Spinal cord (tissue), 9 donors: ENCODE measurements at regions not wholly inside any gene's neighbourhood (a gene's known extent, or its start where the extent isn't known, plus 50 kb on each side); places are given as distances from the start of the nearest gene placed in this dataset.
A peak's percentile ranks its signal among the peaks of the same experiment; 100 is the strongest.

Experiments used
- DNase-seq, 6 donors: peaks; one replicate each; pipeline versions ENCODE4 v3.0.0 to v3.0.0-alpha.2; 2013 to 2015; ENCODE audit warnings: low spot score in 6 of 6, low read depth in 4 of 6
- H3K27ac ChIP-seq: one replicate; pipeline ENCODE4 v1.5.1; 2013; ENCODE audit warnings: low read depth, low read length, control low read depth
- H3K27me3 ChIP-seq: one replicate; pipeline ENCODE4 v1.6.1; 2013; ENCODE audit warnings: low read length; ENCODE audit not compliant: control insufficient read depth, insufficient read depth
- H3K36me3 ChIP-seq: one replicate; pipeline ENCODE4 v1.6.1; 2013; ENCODE audit warnings: low read length; ENCODE audit not compliant: control insufficient read depth, insufficient read depth
- H3K4me1 ChIP-seq: one replicate; pipeline ENCODE4 v1.6.1; 2013; ENCODE audit warnings: low read length; ENCODE audit not compliant: control insufficient read depth, insufficient read depth
- H3K4me3 ChIP-seq: one replicate; pipeline ENCODE4 v1.5.1; 2013; ENCODE audit warnings: low read depth, low read length, control low read depth
- H3K9me3 ChIP-seq: one replicate; pipeline ENCODE4 v1.6.1; 2013; ENCODE audit warnings: low read length; ENCODE audit not compliant: control insufficient read depth, insufficient read depth
- WGBS: methylation state at CpG from one replicate; pipeline ENCODE4 v1.1.5; 2013; ENCODE audit warnings: missing lambda C conversion rate; ENCODE audit not compliant: insufficient coverage; 5-methylcytosine and 5-hydroxymethylcytosine counted together
- donor health status: healthy.

DNA sequence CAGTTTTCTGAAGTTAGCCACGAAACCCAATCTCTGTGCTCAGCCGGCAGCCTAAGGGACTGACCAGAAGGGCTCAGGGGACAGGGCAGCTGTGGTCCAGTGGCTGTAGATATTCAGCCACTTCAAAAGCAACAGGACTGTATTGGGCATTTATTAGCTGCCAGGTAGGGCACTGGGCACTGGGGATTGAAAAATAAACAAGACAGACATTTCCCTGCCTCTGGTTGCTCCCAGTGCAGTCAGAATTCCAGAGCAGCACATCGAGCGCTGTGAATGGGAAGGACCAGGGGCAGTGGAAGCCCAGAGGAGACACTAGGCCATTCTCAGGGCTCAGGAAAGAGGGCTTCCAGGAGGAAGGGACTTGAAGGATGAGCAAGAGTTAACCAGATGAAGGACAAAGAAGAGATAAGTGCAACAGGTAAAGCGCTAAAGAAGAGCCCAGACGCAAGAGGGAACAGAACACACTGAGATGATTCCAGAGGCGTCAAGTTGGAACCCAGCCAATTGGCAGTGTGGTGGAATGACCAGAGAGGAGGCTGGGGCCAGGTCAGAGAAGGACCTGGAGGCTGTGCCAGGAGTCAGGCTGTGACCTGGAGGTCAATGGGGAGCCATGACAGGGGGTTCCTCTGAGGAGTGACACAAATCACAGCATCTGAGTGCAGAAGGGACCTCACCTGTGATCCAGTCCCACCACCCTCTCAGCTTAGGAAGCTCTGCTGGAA lies 122.5 kb upstream of the ZNF618 start:
- Histone ChIP-seq H3K27ac (no peak overlapping the region), H3K4me1 (no peaks in the 10 kb centered on the region), H3K36me3 (no peaks in the 10 kb centered on the region), H3K9me3 (no peaks in the 10 kb centered on the region), H3K27me3 (no peaks in the 10 kb centered on the region), H3K4me3 (no peak overlapping the region)
- no peak for DNase-seq
- WGBS: 83% methylated on average over 7 of the region's 7 CpGs

DNA sequence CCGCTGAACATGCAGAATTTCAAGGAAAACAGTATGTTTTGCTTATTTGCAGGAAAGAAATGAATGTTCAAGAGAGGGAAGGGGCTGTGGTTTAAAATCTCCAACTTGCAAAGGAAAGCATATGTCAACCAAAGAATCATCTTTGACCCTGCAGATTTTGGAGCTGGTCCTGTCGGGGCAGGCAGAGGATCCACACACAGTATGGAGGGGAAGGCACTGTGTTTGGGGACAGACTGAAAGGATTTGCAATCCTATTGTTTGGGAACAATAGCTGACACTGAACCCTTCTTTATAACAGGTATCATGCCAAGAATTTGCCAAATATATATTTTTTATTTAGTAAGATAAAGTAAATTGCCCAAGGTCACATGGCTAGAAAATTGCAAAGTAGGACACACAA lies 121.4 kb upstream of the ZNF618 start:
- no peak for DNase-seq
- Histone ChIP-seq H3K9me3 (no peaks in the 10 kb centered on the region), H3K4me1 (no peaks in the 10 kb centered on the region), H3K27ac (no peak overlapping the region), H3K27me3 (no peaks in the 10 kb centered on the region), H3K4me3 (no peak overlapping the region), H3K36me3 (no peaks in the 10 kb centered on the region)
- WGBS: 40% methylated on average over 1 of the region's 2 CpGs

DNA sequence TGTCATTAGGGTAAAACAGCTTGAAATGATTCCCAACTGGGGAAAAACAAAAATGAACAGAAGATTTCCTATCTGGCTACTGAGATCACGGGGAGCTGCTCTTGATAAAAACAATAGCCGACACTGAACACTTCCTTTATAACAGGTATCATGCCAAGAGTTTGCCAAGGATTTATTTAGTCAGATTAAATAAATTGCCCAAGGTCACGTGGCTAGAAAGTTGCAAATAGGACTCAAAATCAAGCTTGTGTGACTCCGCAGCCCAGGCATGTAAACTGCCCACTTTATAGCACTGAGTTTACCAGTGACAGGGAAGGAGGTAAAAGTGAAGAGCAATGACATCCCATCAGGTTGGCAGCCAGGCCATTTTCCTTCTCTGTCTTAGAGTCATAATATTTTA lies 120.7 kb upstream of the ZNF618 start:
- H3K4me1 ChIP-seq: no peaks in the 10 kb centered on the region
- no peaks in the 10 kb centered on the region for H3K27me3 ChIP-seq
- 81% methylated on average over 2 of the region's 4 CpGs for WGBS
- no peak overlapping the region for H3K27ac ChIP-seq
- H3K4me3 ChIP-seq: no peak overlapping the region
- no peaks in the 10 kb centered on the region for H3K36me3 ChIP-seq
- no peaks in the 10 kb centered on the region for H3K9me3 ChIP-seq
- DNase-seq: no peak

DNA sequence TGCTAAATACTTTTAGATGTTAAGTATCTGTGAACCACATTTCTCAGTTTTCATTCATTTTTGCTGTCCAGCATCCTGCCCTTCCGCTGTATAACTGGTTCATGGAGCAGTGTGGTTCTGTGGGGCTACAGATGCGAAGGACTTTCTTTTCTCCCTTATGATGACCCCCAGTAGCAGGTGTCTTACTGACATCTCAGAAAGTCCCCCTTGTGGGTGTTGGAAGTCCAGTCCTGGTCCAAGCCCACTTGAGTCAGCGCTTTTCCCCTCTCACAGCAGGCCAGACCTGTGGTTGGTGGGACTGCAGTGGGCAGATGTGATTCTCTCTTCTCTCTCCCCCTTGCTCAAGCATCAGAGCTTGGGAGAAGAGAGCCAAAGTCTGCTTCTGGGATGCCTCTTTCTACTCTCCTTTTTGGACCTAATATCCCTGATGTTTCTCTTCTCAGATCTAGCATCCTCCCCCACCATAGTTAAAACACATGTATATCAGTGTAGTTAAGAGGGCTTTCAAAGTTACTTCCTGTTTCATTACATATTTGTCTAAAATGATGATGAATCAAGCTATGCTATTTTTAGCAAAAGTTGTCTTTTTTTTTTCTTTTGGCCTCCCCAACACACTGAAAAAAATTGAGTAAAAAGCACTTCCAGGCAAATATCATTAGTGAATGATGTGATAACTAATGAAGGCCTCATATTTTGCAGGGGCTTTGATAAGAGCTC lies 119.5 kb upstream of the ZNF618 start:
- Histone ChIP-seq H3K27me3 (no peaks in the 10 kb centered on the region), H3K27ac (no peak overlapping the region), H3K36me3 (no peaks in the 10 kb centered on the region), H3K4me3 (no peak overlapping the region), H3K9me3 (no peaks in the 10 kb centered on the region), H3K4me1 (no peaks in the 10 kb centered on the region)
- WGBS: 100% methylated on average over 1 of the region's 3 CpGs
- no peak for DNase-seq

DNA sequence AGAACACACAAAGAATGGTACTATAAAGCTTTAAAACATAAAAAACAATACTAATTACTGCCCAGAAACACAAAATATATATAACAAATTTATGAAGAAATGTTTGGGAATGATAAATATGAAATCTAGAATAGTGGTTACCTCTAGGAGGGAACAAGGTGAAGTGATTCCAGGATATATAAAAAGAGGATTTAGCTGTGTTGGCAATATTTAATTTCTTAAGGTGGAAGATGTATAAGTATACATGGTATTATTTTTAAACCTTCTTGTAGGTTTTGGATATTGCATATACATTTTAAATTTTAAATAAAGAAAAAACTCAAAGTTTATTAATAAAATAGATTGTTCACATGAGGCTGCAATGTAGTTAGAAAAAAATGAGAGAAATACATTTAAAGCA lies 112.7 kb upstream of the ZNF618 start:
- no peak overlapping the region for H3K4me3 ChIP-seq
- DNase-seq: no peak
- H3K36me3 ChIP-seq: no peaks in the 10 kb centered on the region
- no peaks in the 10 kb centered on the region for H3K9me3 ChIP-seq
- no peaks in the 10 kb centered on the region for H3K27me3 ChIP-seq
- no peak overlapping the region for H3K27ac ChIP-seq
- H3K4me1 ChIP-seq: no peaks in the 10 kb centered on the region

DNA sequence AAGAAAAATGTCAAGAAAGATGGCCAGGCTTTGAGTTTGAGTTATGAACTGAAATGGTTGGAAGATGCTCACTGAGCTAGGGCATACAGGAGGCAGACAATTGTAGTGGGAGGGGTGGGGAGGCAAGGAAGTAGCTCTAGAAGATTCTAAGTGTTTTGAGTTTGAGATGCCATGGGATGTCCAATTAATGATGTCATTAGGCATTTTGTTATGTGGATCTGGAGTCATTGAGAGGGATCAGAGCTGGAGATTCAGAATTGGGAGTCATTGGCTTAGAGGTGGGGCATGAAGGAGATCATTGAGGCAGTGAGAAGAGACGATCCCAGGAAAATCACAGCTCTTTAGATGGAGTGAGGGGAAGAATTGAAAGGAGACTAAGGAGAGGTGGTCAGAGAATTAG lies 111.5 kb upstream of the ZNF618 start:
- Histone ChIP-seq H3K27me3 (no peaks in the 10 kb centered on the region), H3K9me3 (no peaks in the 10 kb centered on the region), H3K27ac (no peak overlapping the region), H3K36me3 (no peaks in the 10 kb centered on the region), H3K4me3 (no peak overlapping the region), H3K4me1 (no peaks in the 10 kb centered on the region)
- 90% methylated on average over 1 of the region's 1 CpG for WGBS
- no peak for DNase-seq

DNA sequence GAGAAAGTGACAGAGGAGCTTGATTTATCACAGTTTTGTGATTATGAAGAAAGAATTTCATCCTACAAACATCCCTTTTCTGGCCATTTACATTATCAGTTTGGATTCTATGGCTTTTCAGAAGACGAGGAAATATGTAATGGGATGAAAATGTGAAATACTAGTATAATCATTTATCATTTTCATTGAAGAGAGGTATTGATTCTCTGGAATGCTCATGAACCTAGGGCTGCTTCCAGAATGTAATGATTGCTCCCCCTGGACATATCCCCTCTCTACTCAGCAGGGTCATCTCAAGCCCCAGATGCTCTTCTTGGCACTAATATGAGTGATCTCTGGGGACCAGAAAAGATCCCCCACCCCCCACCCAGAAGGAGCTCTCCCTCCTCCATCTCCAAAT lies 106.7 kb upstream of the ZNF618 start:
- no peak overlapping the region for H3K4me3 ChIP-seq
- H3K27me3 ChIP-seq: no peaks in the 10 kb centered on the region
- no peak overlapping the region for H3K27ac ChIP-seq
- DNase-seq: no peak
- WGBS: no CpG with 5 or more reads among the region's 1 CpG
- no peaks in the 10 kb centered on the region for H3K4me1 ChIP-seq
- no peaks in the 10 kb centered on the region for H3K36me3 ChIP-seq
- no peaks in the 10 kb centered on the region for H3K9me3 ChIP-seq

DNA sequence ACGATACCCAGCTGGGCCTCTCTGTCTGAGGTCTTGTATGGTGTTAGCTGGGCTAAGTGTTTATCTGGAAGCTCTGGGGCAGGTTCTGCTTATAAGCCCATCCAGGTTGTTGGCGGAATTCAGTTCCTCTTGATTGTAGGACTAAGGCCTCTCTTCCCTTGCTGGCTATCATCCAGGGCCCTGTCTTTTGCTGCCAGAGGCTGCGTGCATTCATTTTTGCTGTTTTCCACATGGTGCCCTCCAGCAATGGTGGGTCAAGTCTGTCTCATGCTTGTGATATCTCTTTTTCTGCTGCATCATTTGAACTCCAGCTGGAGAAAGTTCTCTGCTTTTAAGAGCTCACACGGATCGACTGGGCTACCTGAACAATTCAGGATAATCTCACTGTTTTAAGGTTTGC lies 105.7 kb upstream of the ZNF618 start:
- Histone ChIP-seq H3K4me3 (no peak overlapping the region), H3K36me3 (no peaks in the 10 kb centered on the region), H3K4me1 (no peaks in the 10 kb centered on the region), H3K9me3 (peaks cover 3% of the 10 kb centered on the region), H3K27me3 (no peaks in the 10 kb centered on the region), H3K27ac (no peak overlapping the region)
- no peak for DNase-seq
- 89% methylated on average over 3 of the region's 5 CpGs for WGBS

DNA sequence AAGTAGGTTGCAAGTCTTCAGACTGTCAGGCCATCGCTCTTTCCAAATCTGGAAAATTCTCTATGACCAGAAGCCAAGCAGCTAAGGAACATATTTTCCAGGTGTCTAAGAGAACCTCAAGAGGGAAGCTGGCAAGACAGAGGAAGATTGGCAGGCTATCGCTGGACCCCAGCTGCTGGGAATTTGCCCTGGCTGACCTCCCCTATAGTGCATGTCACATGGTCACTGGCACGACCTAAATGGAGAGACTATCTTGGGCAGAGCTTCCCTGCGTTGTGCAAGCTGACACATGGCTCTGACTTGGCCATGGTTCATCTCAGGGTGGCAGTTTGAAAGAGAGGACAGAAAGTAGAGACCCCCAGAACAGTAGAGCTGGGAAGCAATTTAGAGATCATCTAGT lies 104.9 kb upstream of the ZNF618 start:
- no peaks in the 10 kb centered on the region for H3K36me3 ChIP-seq
- no peak overlapping the region for H3K27ac ChIP-seq
- no peaks in the 10 kb centered on the region for H3K4me1 ChIP-seq
- no peaks in the 10 kb centered on the region for H3K27me3 ChIP-seq
- 63% methylated on average over 4 of the region's 4 CpGs for WGBS
- no peak for DNase-seq
- H3K9me3 ChIP-seq: peaks cover 3% of the 10 kb centered on the region
- no peak overlapping the region for H3K4me3 ChIP-seq

DNA sequence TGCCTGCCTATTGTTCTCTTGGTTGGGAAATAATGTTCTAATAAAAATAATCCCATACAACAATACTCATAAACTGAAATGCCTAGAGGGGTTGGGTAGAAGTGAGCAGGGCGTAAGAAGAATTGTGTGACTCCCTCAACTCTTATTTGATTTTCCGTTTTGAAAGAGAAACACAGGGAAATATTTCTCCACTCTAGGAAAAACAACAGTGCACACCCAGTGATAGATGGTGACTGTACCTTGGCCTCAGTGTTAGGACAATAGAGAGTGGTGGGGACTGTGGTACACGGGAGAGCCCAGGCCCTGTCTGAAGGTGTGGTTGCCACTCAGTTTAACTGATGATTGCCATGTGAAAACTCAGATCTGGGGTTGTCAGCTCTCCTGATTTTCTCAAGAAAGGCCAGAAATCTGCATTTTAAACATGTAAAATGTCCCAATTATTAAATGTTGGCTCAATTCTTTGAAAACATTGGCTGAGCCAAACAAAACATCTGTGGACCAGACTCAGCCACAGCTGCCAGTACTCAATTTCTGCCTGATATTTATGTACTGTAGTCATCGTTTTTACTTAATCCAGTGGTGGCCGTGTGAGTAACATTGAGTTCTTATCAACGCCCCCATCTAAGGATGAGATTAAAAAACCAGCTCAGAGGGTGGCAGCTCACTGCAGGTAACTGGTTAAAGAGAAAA lies 103.8 kb upstream of the ZNF618 start:
- H3K9me3 ChIP-seq: peaks cover 3% of the 10 kb centered on the region
- WGBS: 55% methylated on average over 1 of the region's 6 CpGs
- H3K36me3 ChIP-seq: no peaks in the 10 kb centered on the region
- H3K4me3 ChIP-seq: no peak overlapping the region
- H3K27ac ChIP-seq: no peak overlapping the region
- peak in 1 of 6 donors; percentile 49 for DNase-seq
- no peaks in the 10 kb centered on the region for H3K27me3 ChIP-seq
- no peaks in the 10 kb centered on the region for H3K4me1 ChIP-seq
